H1 (cell line): ENCODE measurements at regions not wholly inside any gene's neighbourhood (a gene's known extent, or its start where the extent isn't known, plus 50 kb on each side); places are given as distances from the start of the nearest gene placed in this dataset.

Experiments
- CTCF ChIA-PET: fragments of 300-600 bp; sonication (Branson Sonifier 250); formaldehyde crosslinking; loops from one replicate; lab custom pipeline; 2021; ENCODE audit not compliant: partially characterized antibody; lab: Charles Lee
- POLR2A ChIA-PET: fragments of 300-600 bp; sonication (Branson Sonifier 250); formaldehyde crosslinking; loops from one replicate; lab custom pipeline; 2021; ENCODE audit warnings: inconsistent platforms; ENCODE audit not compliant: partially characterized antibody; lab: Charles Lee
- DNase-seq, 2 experiments: peaks; one replicate each; pipeline versions ENCODE4 v3.0.0 to v3.0.0-alpha.2; 2010 to 2022; ENCODE audit warnings: low spot score in 2 of 2, low read depth in 1 of 2, mixed read lengths in 1 of 2
- FAIRE-seq: peaks from 2 replicates; lab custom pipeline; 2011; peaks lifted over from hg19 to GRCh38; lab: Jason Lieb, UNC
- H2AFZ ChIP-seq: 2 replicates; pipeline ENCODE4 v1.8.1; 2012; ENCODE audit warnings: low read length, inconsistent platforms
- H2AK5ac ChIP-seq: 2 replicates; pipeline ENCODE4 v1.6.1; 2013; ENCODE audit warnings: low read depth, low read length
- H2BK120ac ChIP-seq: replicated peaks from 2 replicates; pipeline ENCODE3; 2013; ENCODE audit warnings: low read depth, low read length, inconsistent platforms
- H2BK12ac ChIP-seq: 2 replicates; pipeline ENCODE4 v1.6.1; 2013; ENCODE audit warnings: low read depth, low read length
- H2BK15ac ChIP-seq: 2 replicates; pipeline ENCODE4 v1.6.1; 2013; ENCODE audit warnings: low read length
- H2BK20ac ChIP-seq: 2 replicates; pipeline ENCODE4 v1.6.1; 2013; ENCODE audit warnings: low read length
- H2BK5ac ChIP-seq: 2 replicates; pipeline ENCODE4 v1.6.1; 2013; ENCODE audit warnings: low read depth, low read length
- H3K14ac ChIP-seq: 2 replicates; pipeline ENCODE4 v1.6.1; 2013; ENCODE audit warnings: inconsistent platforms; ENCODE audit not compliant: insufficient read length
- H3K18ac ChIP-seq: 2 replicates; pipeline ENCODE4 v1.6.1; 2013; ENCODE audit warnings: low read length; ENCODE audit errors: extremely low read depth
- H3K23ac ChIP-seq: 2 replicates; pipeline ENCODE4 v1.6.1; 2013; ENCODE audit warnings: inconsistent platforms; ENCODE audit not compliant: insufficient read length
- H3K23me2 ChIP-seq: 2 replicates; pipeline ENCODE4 v1.6.1; 2013; ENCODE audit warnings: low read depth, low read length
- H3K27ac ChIP-seq: 2 replicates; pipeline ENCODE4 v1.6.1; 2011; ENCODE audit warnings: low read depth, low read length, inconsistent platforms
- H3K27me3 ChIP-seq, 4 experiments: replicated peaks in 1 of 4; 1 replicate in 1 of 4; 2 replicates in 3 of 4; pipeline versions ENCODE4 v1.6.1 to v1.8.1; 2011 to 2013; ENCODE audit warnings: low read length in 3 of 4, mild to moderate bottlenecking in 3 of 4, inconsistent platforms in 2 of 4, mixed read lengths in 2 of 4, moderate library complexity in 1 of 4; ENCODE audit not compliant: control insufficient read depth in 3 of 4, insufficient read depth in 3 of 4; ENCODE audit errors: extremely low read depth in 1 of 4
- H3K36me3 ChIP-seq, 4 experiments: 2 replicates each; pipeline versions ENCODE4 v1.6.1 to v1.8.1; 2011 to 2013; ENCODE audit warnings: mild to moderate bottlenecking in 4 of 4, low read length in 3 of 4, moderate library complexity in 2 of 4, control low read depth in 1 of 4, inconsistent platforms in 1 of 4; ENCODE audit not compliant: insufficient read depth in 4 of 4, control insufficient read depth in 2 of 4
- H3K4ac ChIP-seq: replicated peaks from 2 replicates; pipeline ENCODE3; 2013; ENCODE audit warnings: low read length, low read depth, mixed read lengths, inconsistent platforms; ENCODE audit not compliant: insufficient read length
- H3K4me1 ChIP-seq, 4 experiments: replicated peaks in 1 of 4; 1 replicate in 1 of 4; 2 replicates in 3 of 4; pipeline versions ENCODE4 v1.6.1 to v1.8.1; 2011 to 2013; ENCODE audit warnings: low read length in 3 of 4, inconsistent platforms in 2 of 4, mixed read lengths in 1 of 4; ENCODE audit not compliant: insufficient read depth in 4 of 4, control insufficient read depth in 3 of 4
- H3K4me2 ChIP-seq, 2 experiments: 2 replicates each; pipeline versions ENCODE4 v1.6.1 to v1.8.1; 2011 to 2013; ENCODE audit warnings: low read depth in 2 of 2, low read length in 2 of 2, control low read depth in 1 of 2, inconsistent platforms in 1 of 2, mild to moderate bottlenecking in 1 of 2; ENCODE audit not compliant: insufficient read depth in 1 of 2
- H3K4me3 ChIP-seq, 4 experiments: fragments of 200-600, 300-600 bp in 1 of 4; sonication (generic), shearing (Covaris generic), sonication (Bioruptor Twin) in 1 of 4; 2 replicates each; pipeline versions ENCODE4 v1.5.1 to v1.8.1; 2011 to 2016; ENCODE audit warnings: low read length in 4 of 4, low read depth in 3 of 4, control low read depth in 2 of 4, inconsistent platforms in 2 of 4, mild to moderate bottlenecking in 2 of 4, mixed read lengths in 1 of 4, moderate library complexity in 1 of 4; ENCODE audit not compliant: insufficient read depth in 2 of 4; ENCODE audit errors: extremely low read depth in 1 of 4
- H3K56ac ChIP-seq: replicated peaks from 2 replicates; pipeline ENCODE3; 2013; ENCODE audit warnings: low read depth, mild to moderate bottlenecking, mixed read lengths, low read length, inconsistent platforms; ENCODE audit not compliant: insufficient read length
- H3K79me1 ChIP-seq: 2 replicates; pipeline ENCODE4 v1.6.1; 2013; ENCODE audit warnings: low read depth, low read length, control low read depth
- H3K79me2 ChIP-seq, 2 experiments: 2 replicates each; pipeline versions ENCODE4 v1.6.1 to v1.8.1; 2012 to 2013; ENCODE audit warnings: low read length in 2 of 2, mild to moderate bottlenecking in 2 of 2, inconsistent platforms in 1 of 2; ENCODE audit not compliant: insufficient read depth in 2 of 2, control insufficient read depth in 1 of 2
- H3K9ac ChIP-seq, 4 experiments: replicated peaks in 1 of 4; 1 replicate in 1 of 4; 2 replicates in 3 of 4; pipeline versions ENCODE4 v1.6.1 to v1.8.1; 2011 to 2013; ENCODE audit warnings: low read depth in 3 of 4, low read length in 3 of 4, control low read depth in 2 of 4, mild to moderate bottlenecking in 2 of 4, moderate library complexity in 2 of 4, inconsistent platforms in 1 of 4; ENCODE audit errors: extremely low read depth in 1 of 4
- H3K9me3 ChIP-seq, 2 experiments: 2 replicates each; pipeline versions ENCODE4 v1.6.1 to v1.8.1; 2012 to 2013; ENCODE audit warnings: mild to moderate bottlenecking in 2 of 2, moderate library complexity in 2 of 2, control low read depth in 1 of 2, inconsistent platforms in 1 of 2, low read depth in 1 of 2, low read length in 1 of 2, mixed read lengths in 1 of 2; ENCODE audit not compliant: insufficient read depth in 2 of 2
- H4K20me1 ChIP-seq, 2 experiments: replicated peaks in 1 of 2; 2 replicates each; pipeline versions ENCODE3 to v1.8.1; 2011 to 2013; ENCODE audit warnings: inconsistent platforms in 2 of 2, low read length in 2 of 2, mild to moderate bottlenecking in 1 of 2; ENCODE audit not compliant: insufficient read depth in 2 of 2, control insufficient read depth in 1 of 2
- H4K5ac ChIP-seq: 2 replicates; pipeline ENCODE4 v1.6.1; 2013; ENCODE audit warnings: low read length, low read depth, mixed read lengths, inconsistent platforms; ENCODE audit not compliant: insufficient read length
- H4K8ac ChIP-seq: 2 replicates; pipeline ENCODE4 v1.8.0; 2013; ENCODE audit warnings: mild to moderate bottlenecking, moderate library complexity, low read length, inconsistent platforms; ENCODE audit not compliant: insufficient read depth; ENCODE audit errors: extremely low read depth
- H4K91ac ChIP-seq: replicated peaks from 2 replicates; pipeline ENCODE3; 2013; ENCODE audit warnings: low read length, mixed read lengths, inconsistent platforms; ENCODE audit not compliant: insufficient read length
- CHD1 ChIP-seq: IDR thresholded peaks from 2 replicates; pipeline ENCODE4 v1.6.1; 2012; ENCODE audit warnings: low read depth, low read length, improper control_type of control experiment
- MAFK ChIP-seq: IDR thresholded peaks from 2 replicates; pipeline ENCODE4 v1.6.1; 2012; ENCODE audit warnings: low read depth, mild to moderate bottlenecking, improper control_type of control experiment, low read length
- WGBS, 2 experiments: shearing (Covaris generic) in 1 of 2; methylation state at CpG; one replicate each; pipeline versions ENCODE4 v1.1.6 to v1.1.7; 2013 to 2015; ENCODE audit warnings: low lambda C conversion rate in 2 of 2, mixed read lengths in 2 of 2, inconsistent platforms in 1 of 2, low coverage in 1 of 2, missing lambda C conversion rate in 1 of 2; ENCODE audit not compliant: insufficient replicate concordance in 2 of 2, insufficient coverage in 1 of 2, insufficient read length in 1 of 2; ENCODE audit errors: extremely low coverage in 1 of 2, missing lambda C conversion rate in 1 of 2; 5-methylcytosine and 5-hydroxymethylcytosine counted together

DNA sequence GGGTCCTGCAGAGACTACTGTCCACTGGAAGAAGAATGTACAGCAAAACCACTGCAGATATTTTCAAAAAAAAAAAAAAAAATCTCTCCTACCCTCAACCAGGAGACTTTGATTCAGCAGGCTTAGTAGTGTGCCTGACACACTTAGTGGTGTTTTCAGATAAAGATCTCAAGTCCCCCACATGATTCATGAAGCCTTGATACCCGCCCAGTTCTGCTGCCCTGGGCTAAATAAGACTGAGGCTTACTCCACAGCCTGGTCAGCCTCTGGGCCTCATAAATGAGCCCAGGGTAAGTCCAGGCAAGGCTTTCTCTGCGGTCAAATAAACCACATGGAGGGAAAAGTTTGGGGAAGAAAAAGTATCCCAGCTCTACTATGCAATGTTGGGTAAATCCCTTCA is 222.1 kb upstream of the ARID1B start:
- DNase-seq (no peak), FAIRE-seq (no peak)
- Histone ChIP-seq H2AK5ac (no peak overlapping the region), H3K4ac (no peak overlapping the region), H4K91ac (no peak overlapping the region), H3K4me3 (no peak overlapping the region), H3K79me1 (no peaks in the 10 kb centered on the region), H2BK12ac (no peak overlapping the region), H2BK5ac (no peak overlapping the region), H4K8ac (no peak overlapping the region), H3K27ac (no peak overlapping the region), H3K9me3 (peaks cover 0 to 9% of the 10 kb centered on the region in 2 experiments; a peak in 1 of 4 replicates), H2BK120ac (no peak overlapping the region), H4K5ac (no peak overlapping the region), H3K79me2 (no peaks in the 10 kb centered on the region), H4K20me1 (no peaks in the 10 kb centered on the region), H3K56ac (no peak overlapping the region), H3K4me1 (no peaks in the 10 kb centered on the region), H3K4me2 (no peak overlapping the region), H3K18ac (no peak overlapping the region), H3K23me2 (no peaks in the 10 kb centered on the region; the same call in 1 of the 2 replicates), H2AFZ (no peak overlapping the region), H2BK15ac (no peak overlapping the region), H3K23ac (no peak overlapping the region), H2BK20ac (no peak overlapping the region), H3K14ac (no peak overlapping the region), H3K9ac (no peak overlapping the region), H3K27me3 (no peaks in the 10 kb centered on the region), H3K36me3 (no peaks in the 10 kb centered on the region)
- TF ChIP-seq MAFK (no peak), CHD1 (no peak)
- ChIA-PET POLR2A (no interaction called here), CTCF (interaction anchor here (0.5 to 0.6 kb wide), 2 partner anchors 531 to 608 kb away, joined by 3 read pairs; no protein-coding TSS in a partner anchor)
- 100% methylated on average over 2 of the region's 2 CpGs; no CpG with 5 or more reads in 1 of the 2 experiments for WGBS, 2 experiments
